ENCODE measurements at regions not wholly inside any gene's neighbourhood (a gene's known extent, or its start where the extent isn't known, plus 50 kb on each side); places are given as distances from the start of the nearest gene placed in this dataset.

DNA sequence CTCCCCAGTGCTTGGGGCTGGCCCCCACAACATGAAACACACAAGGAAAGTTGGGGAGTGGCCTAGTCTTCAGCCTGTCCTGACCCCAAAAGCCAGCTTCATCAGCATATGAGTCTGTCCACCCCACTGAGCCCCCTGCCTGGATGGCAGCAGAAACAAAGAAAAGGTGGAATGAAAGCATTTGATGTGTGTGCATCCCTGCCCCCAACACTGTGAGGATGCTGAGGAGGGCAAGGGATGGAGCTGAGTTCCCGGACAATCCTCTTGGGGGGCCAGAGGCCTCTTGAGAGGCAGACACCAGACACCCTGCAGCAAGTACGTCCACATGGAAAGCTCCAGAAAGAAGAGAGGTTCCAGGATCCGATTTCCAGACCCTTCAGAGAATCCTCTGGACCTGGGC, 113.5 kb upstream of the PPP1R26 start:
- TF ChIP-seq CTCF (IDR thresholded peaks at IDR 0.05) (no peak), POLR2A (IDR thresholded peaks at IDR 0.05) (no peak)

Measured in right lobe of liver (tissue), 4 donors.